Kidney glomerular epithelial cell (primary cell): ENCODE measurements at regions not wholly inside any gene's neighbourhood (a gene's known extent, or its start where the extent isn't known, plus 50 kb on each side); places are given as distances from the start of the nearest gene placed in this dataset.

Experiments
- DNase-seq: peaks from one replicate; lab custom pipeline; 2025; lab: John Stamatoyannopoulos, UW

GRCh38 chr4:187786190-187786589 lies 209.4 kb upstream of the ZFP42 start:
- no peak for DNase-seq

GRCh38 chr4:187789078-187789477 lies 206.5 kb upstream of the ZFP42 start:
- no peak for DNase-seq

DNA sequence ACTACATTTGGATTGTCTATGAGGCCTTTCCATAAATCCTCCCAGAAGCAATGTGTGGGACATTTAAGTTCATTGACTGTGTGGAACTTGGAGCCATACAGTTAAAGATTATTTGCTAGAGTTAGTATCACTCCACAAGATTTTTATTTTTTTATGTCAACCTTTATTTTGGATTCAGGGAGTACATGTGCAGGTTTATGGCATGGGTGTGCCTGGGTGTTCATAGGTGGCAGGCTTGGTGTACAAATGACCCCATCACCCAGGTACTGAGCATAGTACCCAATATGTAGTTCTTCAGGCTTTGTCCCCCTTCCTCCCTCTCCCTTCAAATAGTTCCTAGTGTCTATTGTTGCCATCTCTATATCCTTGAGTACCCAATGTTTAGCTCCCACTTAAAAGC lies 199.8 kb upstream of the ZFP42 start:
- no peak for DNase-seq

- DNase-seq: no peak
Observed at GRCh38 chr4:187798385-187798784, 197.2 kb upstream of the ZFP42 start.

GRCh38 chr4:187799735-187800134 lies 195.8 kb upstream of the ZFP42 start:
- no peak for DNase-seq

- no peak for DNase-seq
Observed at GRCh38 chr4:187811591-187811990, 184.0 kb upstream of the ZFP42 start.

DNA sequence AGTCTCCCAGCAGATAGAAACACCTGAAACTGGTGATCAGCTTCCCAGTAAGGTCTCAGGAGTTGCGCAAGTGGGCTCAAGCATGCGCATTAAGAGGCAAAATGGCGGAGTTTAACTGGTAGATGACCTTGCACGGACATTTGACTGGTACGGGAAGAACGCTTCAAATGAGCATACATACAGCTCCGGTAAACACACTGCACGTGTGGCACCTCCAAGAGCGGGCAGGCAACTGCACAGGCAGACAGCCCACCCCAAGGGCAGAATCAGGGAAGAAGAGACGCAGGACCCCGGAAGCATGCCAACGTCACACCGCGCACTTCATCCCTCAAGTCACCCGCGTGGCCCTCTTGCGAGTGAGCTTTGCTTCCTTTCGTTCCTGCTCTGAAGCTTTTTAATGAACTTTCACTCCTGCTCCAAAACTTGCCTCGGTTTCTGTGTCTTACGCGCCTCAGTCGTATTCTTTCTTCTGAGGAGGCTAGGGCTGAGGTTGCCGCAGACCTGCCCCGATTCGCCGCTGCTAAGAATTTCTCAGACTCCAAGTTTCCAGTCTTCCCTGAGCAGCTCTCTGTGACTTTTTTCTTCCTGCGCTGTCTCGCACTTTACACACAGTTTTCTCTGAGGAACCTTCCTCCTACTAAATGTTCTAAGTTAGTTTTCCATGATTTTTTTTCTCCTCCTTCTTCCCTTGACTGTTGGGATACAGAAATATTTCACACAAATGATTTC lies 180.7 kb upstream of the ZFP42 start:
- DNase-seq: no peak

DNA sequence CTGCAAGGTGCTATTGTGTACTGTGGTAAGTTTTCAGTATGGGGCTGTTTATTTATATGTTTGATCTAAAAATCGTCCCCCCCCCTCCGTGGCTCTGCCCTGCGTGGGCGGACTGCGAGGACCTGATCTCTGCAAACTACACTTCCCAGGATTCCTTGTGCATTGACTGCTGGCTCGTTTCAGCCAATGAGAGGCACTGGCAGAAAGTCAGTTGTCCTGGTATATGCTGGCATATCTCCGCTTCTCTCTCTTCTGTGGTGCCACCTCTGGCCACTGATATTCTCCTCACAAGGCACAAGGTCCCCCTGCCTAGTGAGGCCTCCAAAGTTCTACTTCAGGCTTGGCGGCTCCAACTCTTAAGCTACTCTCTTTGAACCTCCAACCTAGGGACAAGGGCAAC lies 168.8 kb upstream of the ZFP42 start:
- no peak for DNase-seq

DNA sequence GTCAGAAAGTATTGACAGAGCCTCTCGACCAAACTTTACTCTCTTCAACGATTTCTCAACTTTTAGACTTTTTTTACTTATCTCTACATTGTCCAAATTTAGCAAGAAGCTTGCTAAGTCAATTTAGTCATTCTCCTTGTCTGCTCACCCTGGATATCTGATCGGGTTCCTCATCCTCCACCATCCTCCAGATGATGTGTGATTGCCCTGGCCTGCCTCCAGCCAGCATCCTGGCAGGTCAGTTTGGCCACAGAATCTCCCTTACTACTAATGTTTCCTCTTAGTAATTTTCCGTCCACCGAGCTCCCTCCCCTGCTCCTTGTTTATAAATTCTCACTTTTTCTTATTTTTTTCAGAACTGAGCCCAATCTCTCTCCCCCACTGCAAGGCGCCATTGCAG lies 167.9 kb upstream of the ZFP42 start:
- DNase-seq: no peak

DNA sequence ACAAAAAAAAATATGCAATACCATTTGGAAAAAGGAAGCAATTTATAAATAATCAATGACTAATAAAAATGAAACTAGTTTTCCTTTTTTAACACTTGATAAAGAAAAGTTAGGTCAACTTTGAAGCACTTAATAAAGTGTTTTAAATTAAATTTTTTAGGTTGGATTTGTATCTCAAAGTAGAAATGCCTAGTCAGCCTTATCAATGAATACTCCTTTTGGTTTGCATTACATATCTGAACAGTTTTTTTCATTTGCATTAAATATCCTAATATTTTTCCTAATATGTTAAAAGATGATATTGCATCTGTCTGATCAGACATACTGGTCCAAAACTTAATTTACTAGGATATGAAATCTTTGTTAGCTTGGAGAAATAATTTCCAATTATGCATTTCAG lies 155.8 kb upstream of the ZFP42 start:
- no peak for DNase-seq

GRCh38 chr4:187840814-187841213 lies 154.8 kb upstream of the ZFP42 start:
- DNase-seq: no peak

DNA sequence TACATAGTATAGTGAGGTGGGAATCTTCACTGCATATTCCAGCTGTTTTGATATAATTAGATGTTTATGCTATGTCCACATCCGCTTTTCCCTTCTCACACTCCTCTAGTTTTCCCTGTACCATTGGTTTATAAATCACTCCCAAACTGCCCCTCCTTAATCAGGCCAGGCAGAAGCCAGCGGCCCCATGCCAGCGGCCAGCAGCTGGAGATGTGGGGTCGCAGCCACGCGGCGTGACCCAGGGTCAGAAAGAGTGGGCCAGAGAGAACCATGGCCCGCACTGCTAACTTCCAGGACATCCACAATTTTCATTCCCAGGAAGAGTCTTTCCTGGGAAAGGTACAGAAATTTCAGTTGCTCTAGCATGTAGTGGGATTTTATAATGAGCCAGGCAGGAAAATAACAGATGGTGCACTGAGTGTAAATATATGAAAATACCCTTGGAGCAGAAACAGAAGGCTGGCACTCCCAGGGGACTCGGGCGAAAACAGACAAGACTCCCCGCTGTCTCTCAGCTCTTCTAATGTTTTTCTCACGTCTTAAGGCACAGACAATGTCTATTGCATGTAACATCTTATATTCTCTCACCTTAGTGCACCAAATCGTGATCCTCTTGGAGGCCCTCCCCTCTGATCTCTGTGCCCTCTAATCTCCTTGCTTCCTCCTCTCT lies 145.9 kb upstream of the ZFP42 start:
- DNase-seq: no peak

DNA sequence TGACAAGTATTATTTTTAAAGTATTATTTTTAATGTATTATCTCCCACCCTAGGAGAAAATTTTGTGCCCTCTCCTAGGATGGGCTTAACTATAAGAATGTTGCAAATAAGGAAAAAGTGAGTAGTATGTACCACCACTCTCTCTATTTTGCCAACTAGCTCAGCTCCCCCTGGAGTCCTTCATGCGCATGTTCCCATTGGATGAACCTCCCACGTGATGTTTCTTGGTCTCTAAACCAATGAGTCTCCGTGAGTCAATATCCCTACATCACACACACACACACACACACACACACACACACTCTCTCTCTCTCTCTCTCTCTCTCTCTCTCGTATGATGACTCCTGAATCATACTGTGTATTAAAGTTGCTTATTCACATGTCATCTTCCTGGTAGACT lies 129.7 kb upstream of the ZFP42 start:
- DNase-seq: no peak

DNA sequence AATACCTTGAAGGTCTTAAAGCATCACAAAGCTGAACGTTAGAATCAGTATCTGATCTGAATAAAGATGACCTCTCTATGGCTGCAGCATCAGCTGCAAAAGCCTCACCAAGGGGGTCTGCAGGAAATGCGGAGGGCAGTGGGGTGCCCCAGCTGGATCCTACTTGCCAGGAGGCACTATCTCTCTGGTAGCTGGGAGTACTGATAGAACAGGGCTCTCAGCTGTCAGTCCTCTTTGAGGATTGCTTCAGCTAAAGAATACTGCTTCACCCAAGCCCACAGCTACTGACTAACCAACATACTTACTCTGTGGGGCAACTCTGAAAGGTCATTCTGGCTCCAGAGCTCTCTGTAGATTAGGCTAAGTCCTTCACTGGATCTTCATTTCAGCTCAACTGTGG lies 112.5 kb upstream of the ZFP42 start:
- DNase-seq: no peak

DNA sequence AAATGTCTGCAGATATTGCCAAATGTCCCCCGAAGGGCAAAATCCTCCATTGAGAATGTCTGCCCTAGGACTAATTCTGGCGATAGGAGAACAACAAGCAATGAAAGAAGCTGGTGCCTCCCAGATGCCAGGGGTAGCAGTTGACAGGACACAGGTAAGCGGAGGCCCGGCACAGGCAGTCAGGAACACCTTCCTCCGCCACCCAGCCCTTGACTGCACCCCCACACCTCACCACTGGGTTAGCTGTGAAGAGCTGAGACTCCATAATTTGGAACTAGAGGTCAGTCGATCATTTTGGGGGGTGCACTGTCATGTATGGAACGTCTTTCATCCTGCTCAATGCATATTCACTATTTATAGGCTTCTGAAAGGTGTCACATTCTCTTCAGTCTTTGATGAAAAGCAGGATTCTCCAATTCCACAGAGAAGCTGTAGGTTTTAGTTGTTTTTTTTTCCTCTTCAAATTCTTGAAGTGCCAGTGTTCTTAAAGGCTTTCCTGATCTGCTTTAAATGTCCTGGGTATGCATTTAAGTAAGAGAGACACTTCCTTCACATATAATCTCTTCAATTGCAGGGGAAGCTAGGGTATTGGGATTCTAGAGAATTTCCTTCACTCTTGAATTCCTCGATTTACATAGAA lies 111.6 kb upstream of the ZFP42 start:
- no peak for DNase-seq

DNA sequence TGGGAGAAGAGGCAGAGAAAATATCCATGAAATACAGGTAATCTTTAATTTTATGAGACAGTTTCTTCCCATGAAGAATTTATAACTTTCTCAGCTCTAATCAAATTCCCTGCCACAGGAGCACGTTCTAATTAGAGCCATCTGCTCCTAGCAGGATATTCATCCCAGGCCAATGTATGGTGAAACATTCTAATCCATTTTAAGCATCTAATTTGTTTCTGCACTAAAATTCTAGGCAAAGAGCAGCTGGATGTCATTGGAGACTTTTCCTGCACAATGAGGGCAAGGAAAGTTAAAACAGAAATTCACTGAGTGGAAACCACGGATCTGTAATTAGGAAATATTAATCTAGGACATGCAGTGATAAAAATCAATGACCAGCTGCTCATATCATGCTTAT lies 107.7 kb upstream of the ZFP42 start:
- no peak for DNase-seq

GRCh38 chr4:187889651-187890050 lies 105.9 kb upstream of the ZFP42 start:
- no peak for DNase-seq

GRCh38 chr4:187893418-187893817 lies 102.2 kb upstream of the ZFP42 start:
- DNase-seq: no peak

DNA sequence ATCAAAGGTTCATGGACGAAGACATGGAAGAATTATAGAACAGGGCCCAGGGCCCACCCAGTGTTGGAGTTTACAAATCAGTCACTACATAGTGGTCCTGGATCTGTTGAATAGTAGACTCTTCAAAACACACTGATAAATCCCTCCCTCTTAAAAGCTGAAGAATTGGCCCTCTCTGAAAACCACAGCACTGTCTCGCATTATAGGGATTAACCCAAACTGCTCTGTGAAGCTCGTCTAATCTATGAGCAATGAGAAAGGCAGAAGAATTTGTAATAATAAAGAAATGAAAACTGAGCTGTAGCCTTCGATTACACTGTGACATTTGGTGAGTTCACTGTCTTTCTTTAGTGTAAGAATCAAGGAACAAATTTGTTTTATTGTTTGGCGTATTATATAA lies 92.5 kb upstream of the ZFP42 start:
- no peak for DNase-seq

- no peak for DNase-seq
Observed at GRCh38 chr4:187903700-187904099, 91.9 kb upstream of the ZFP42 start.

DNA sequence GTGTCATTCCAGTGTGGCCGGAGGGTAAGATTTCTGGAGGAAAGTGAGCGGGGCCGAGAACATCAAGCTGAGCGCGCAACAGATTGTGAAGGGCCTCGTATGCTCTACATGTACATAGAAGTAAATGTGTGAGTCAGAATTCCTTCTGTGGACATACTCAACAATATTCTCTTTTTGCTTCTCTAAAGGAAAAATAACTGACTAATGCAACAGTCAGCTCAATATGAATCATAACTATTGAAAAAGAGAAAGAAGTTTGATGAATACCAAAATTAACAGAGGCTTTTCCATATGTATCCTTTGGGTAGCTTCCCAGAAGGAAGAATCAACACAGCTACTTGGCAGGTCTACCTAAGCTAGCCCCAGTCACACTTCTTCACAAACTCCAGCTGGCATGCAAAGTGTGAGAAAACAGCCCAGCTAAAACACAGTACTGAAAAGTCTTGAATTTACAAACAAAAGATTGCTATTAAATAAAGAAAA lies 87.5 kb upstream of the ZFP42 start:
- DNase-seq: peak; percentile 0

DNA sequence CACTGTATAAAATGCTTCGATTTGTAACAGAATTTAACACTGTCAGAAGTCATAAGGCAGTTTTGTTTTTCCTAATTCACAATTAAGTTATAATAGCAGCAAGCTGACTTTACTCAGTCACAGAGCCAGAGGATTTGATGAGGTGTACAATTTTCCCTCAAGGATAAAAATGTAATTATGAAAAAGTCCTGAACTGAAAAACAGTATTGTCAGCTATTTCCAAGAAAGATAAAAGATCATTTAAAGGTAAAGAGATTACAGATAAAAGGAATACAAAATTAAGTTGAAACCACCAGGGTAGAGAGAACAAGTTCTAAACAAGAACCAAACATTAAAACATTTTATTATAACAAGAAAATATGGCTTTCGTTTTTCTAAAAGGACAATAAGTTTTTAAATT lies 86.8 kb upstream of the ZFP42 start:
- no peak for DNase-seq

GRCh38 chr4:187910741-187911140 lies 84.8 kb upstream of the ZFP42 start:
- DNase-seq: no peak
